ENCODE measurements at regions not wholly inside any gene's neighbourhood (a gene's known extent, or its start where the extent isn't known, plus 50 kb on each side); places are given as distances from the start of the nearest gene placed in this dataset.

DNA sequence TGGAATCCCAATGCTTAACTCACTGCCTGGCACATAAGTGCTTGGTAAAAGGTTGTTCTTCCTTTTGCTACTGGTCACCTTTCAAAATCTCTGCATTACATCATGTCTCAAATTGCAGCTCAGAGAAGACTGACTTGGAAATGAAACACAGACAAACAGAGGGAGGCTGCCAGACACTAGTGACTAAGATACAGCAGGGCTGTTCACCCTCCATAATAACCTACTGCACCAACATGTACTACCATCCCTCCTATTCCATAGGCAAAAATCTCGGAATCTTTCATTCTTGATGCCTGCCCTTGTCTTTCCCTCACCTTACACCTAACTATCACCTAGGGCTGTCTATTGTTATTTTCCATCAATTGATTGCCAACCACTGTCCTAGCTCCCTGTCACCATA lies 502.3 kb upstream of the ADAMTS9 start:
- TF ChIP-seq CTCF (IDR thresholded peaks at IDR 0.05), result no peak
- TF ChIP-seq POLR2A (IDR thresholded peaks at IDR 0.05), result no peak

Data from thyroid gland (tissue), 4 donors.